OCI-LY1 (cell line): ENCODE measurements at regions not wholly inside any gene's neighbourhood (a gene's known extent, or its start where the extent isn't known, plus 50 kb on each side); places are given as distances from the start of the nearest gene placed in this dataset.
"Not testable (repeated sequence)": the region's sequence is repeated elsewhere in the genome, so short reads cannot be mapped to it uniquely, and the experiment has no call there.

ENCODE experiments used
- H2AFZ ChIP-seq: fragments of 200-600 bp; sonication (generic), shearing (Covaris generic); 2 replicates; pipeline ENCODE4 v1.6.0; 2014; ENCODE audit warnings: antibody characterized with exemption, mild to moderate bottlenecking, low read length
- H3F3A ChIP-seq: fragments of 200-600 bp; sonication (generic), shearing (Covaris generic); 2 replicates; pipeline ENCODE4 v1.6.0; 2014; ENCODE audit warnings: mild to moderate bottlenecking, antibody characterized with exemption, low read length, moderate library complexity; ENCODE audit not compliant: insufficient read depth
- H3K27ac ChIP-seq: fragments of 200-600 bp; sonication (generic); 2 replicates; pipeline ENCODE4 v1.5.1; 2014; ENCODE audit warnings: low read length, mixed run types, mild to moderate bottlenecking, low read depth; ENCODE audit not compliant: poor library complexity, severe bottlenecking
- H3K27me3 ChIP-seq: fragments of 200-600 bp; sonication (generic); 2 replicates; pipeline ENCODE4 v1.6.0; 2014; ENCODE audit warnings: antibody characterized with exemption, mild to moderate bottlenecking, low read length, moderate library complexity; ENCODE audit not compliant: insufficient read depth
- H3K36me3 ChIP-seq: fragments of 200-600 bp; sonication (generic); 2 replicates; pipeline ENCODE4 v1.6.1; 2014; ENCODE audit warnings: mild to moderate bottlenecking, antibody characterized with exemption, low read length, moderate library complexity, mixed read lengths; ENCODE audit not compliant: insufficient read depth
- H3K4me1 ChIP-seq: fragments of 200-600 bp; sonication (generic); 2 replicates; pipeline ENCODE4 v1.5.1; 2014; ENCODE audit warnings: mild to moderate bottlenecking, low read length, moderate library complexity; ENCODE audit not compliant: insufficient read depth, severe bottlenecking
- H3K4me2 ChIP-seq: fragments of 200-600 bp; sonication (generic), shearing (Covaris generic); 2 replicates; pipeline ENCODE4 v1.6.1; 2014; ENCODE audit warnings: low read length
- H3K4me3 ChIP-seq: fragments of 200-600 bp; sonication (generic); 2 replicates; pipeline ENCODE4 v1.5.1; 2014; ENCODE audit warnings: low read length, low read depth, mild to moderate bottlenecking, mixed read lengths; ENCODE audit not compliant: poor library complexity, severe bottlenecking
- H3K79me2 ChIP-seq: fragments of 200-600 bp; shearing (Covaris generic); 2 replicates; pipeline ENCODE4 v1.6.1; 2016; ENCODE audit warnings: mixed run types, low read length, mixed read lengths; ENCODE audit not compliant: insufficient read depth
- H3K9ac ChIP-seq: fragments of 200-600 bp; sonication (generic), shearing (Covaris generic); 2 replicates; pipeline ENCODE4 v1.6.1; 2014; ENCODE audit warnings: mild to moderate bottlenecking, low read length, mixed read lengths
- H3K9me2 ChIP-seq: fragments of 200-600 bp; sonication (generic), shearing (Covaris generic); 2 replicates; pipeline ENCODE4 v1.6.1; 2014; ENCODE audit warnings: low read depth, mild to moderate bottlenecking, low read length, mixed read lengths
- H3K9me3 ChIP-seq: fragments of 200-600 bp; shearing (Covaris generic); 2 replicates; pipeline ENCODE4 v1.6.1; 2014; ENCODE audit warnings: low read length, mixed read lengths
- H4K20me1 ChIP-seq: fragments of 200-600 bp; sonication (generic), shearing (Covaris generic); 2 replicates; pipeline ENCODE4 v1.6.0; 2016; ENCODE audit warnings: mild to moderate bottlenecking, low read length; ENCODE audit not compliant: insufficient read depth
- CTCF ChIP-seq: fragments of 200-600 bp; sonication (generic), shearing (Covaris generic); IDR thresholded peaks from 2 replicates; pipeline ENCODE4 v1.5.1; 2017; ENCODE audit warnings: mild to moderate bottlenecking, antibody characterized with exemption, low read length, moderate library complexity, mixed read lengths
- EZH2 ChIP-seq: fragments of 200-600 bp; sonication (generic), shearing (Covaris generic); IDR thresholded peaks from 2 replicates; pipeline ENCODE4 v1.8.0; 2017; ENCODE audit warnings: borderline replicate concordance, mixed run types, mild to moderate bottlenecking, antibody characterized with exemption, low read length, moderate library complexity, mixed read lengths

- no peaks in the 10 kb centered on the region for H3K27me3 ChIP-seq
These were observed 95.9 kb upstream of the FOXQ1 start for GRCh38 chr6:1215884-1216487.

DNA sequence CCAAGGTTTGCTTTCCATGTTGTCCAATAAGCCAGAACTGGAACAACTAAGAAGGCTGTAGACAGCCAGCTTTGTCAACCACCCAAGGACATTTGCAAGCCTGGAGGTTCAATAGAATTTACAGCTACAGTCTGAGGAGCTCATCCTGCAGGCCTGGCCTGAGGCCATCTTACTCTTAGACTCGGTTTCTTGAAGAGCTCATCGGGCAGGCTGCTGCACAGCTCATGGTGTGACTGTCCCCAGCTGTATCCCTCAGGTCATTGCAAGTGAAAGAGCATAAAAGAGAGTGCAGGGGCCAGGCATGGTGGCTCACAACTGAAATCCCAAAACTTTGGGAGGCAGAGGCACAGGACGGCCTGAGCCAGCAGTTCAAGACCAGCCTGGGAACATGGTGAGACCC is 96.9 kb upstream of the FOXQ1 start:
- no peak for TF ChIP-seq CTCF
- no peak for TF ChIP-seq EZH2
- Histone ChIP-seq H3K9ac (no peak overlapping the region), H3K36me3 (no peaks in the 10 kb centered on the region), H4K20me1 (no peaks in the 10 kb centered on the region), H3K4me2 (no peak overlapping the region), H3K27me3 (no peaks in the 10 kb centered on the region), H3F3A (no peaks in the 10 kb centered on the region), H3K27ac (no peak overlapping the region), H3K4me1 (no peaks in the 10 kb centered on the region), H2AFZ (no peak overlapping the region), H3K79me2 (no peaks in the 10 kb centered on the region), H3K4me3 (no peak overlapping the region), H3K9me2 (no peaks in the 10 kb centered on the region), H3K9me3 (no peaks in the 10 kb centered on the region)

More at GRCh38 chr6:1215884-1216487, 95.9 kb upstream of the FOXQ1 start:
- H3F3A ChIP-seq = no peaks in the 10 kb centered on the region
- H3K9me3 ChIP-seq = no peaks in the 10 kb centered on the region
- H3K27ac ChIP-seq = no peak overlapping the region
- no peak overlapping the region for H2AFZ ChIP-seq
- H4K20me1 ChIP-seq = no peaks in the 10 kb centered on the region
- H3K4me2 ChIP-seq = no peak overlapping the region
- H3K4me3 ChIP-seq = no peak overlapping the region
- no peaks in the 10 kb centered on the region for H3K9me2 ChIP-seq
- TF ChIP-seq EZH2 = no peak
- no peak for TF ChIP-seq CTCF
- no peak overlapping the region for H3K9ac ChIP-seq
- no peaks in the 10 kb centered on the region for H3K79me2 ChIP-seq
- no peaks in the 10 kb centered on the region for H3K36me3 ChIP-seq
- no peaks in the 10 kb centered on the region for H3K4me1 ChIP-seq

DNA sequence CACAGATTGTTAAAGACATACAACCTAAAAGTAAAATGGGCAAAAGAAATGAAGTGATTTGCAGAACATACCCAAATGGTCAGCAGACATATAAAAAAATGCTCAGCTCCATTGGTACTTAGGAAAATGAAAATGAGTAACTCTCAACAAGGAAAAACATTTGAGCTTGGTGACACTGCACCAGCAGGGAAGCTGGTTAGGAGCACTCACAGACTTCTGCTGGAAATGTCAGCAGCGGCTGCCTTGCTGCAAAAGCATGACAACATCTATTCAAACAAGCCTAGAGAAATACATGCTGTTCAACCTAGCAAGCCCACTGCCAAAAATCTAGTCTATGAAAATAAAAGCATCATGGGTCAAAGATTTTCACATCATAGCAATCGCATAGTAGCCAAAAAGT is 99.0 kb upstream of the FOXQ1 start:
- H2AFZ ChIP-seq = no peak overlapping the region
- H3K79me2 ChIP-seq = no peaks in the 10 kb centered on the region
- H3K27ac ChIP-seq = no peak overlapping the region
- no peak overlapping the region for H3K9ac ChIP-seq
- H3F3A ChIP-seq = no peaks in the 10 kb centered on the region
- H3K27me3 ChIP-seq = no peaks in the 10 kb centered on the region
- H3K36me3 ChIP-seq = no peaks in the 10 kb centered on the region
- no peak overlapping the region for H3K4me3 ChIP-seq
- no peaks in the 10 kb centered on the region for H3K9me3 ChIP-seq
- H3K9me2 ChIP-seq = no peaks in the 10 kb centered on the region
- H3K4me1 ChIP-seq = no peaks in the 10 kb centered on the region
- no peaks in the 10 kb centered on the region for H4K20me1 ChIP-seq
- H3K4me2 ChIP-seq = no peak overlapping the region
- TF ChIP-seq CTCF (no peak), EZH2 (no peak)

GRCh38 chr6:1212138-1212537 is 99.8 kb upstream of the FOXQ1 start:
- H3K9me2 ChIP-seq, H3K79me2 ChIP-seq, H3K4me3 ChIP-seq, H3K4me2 ChIP-seq, H3K4me1 ChIP-seq, H4K20me1 ChIP-seq, H3K9ac ChIP-seq, H2AFZ ChIP-seq, H3F3A ChIP-seq, H3K9me3 ChIP-seq, H3K36me3 ChIP-seq, H3K27ac ChIP-seq, H3K27me3 ChIP-seq: not testable (repeated sequence)

GRCh38 chr6:1210631-1211030 is 101.3 kb upstream of the FOXQ1 start:
- H3F3A ChIP-seq, H3K36me3 ChIP-seq, H2AFZ ChIP-seq, H4K20me1 ChIP-seq, H3K4me2 ChIP-seq, H3K9me3 ChIP-seq, H3K9ac ChIP-seq, H3K27me3 ChIP-seq, H3K9me2 ChIP-seq, H3K79me2 ChIP-seq, H3K4me3 ChIP-seq, H3K27ac ChIP-seq, H3K4me1 ChIP-seq: not testable (repeated sequence)
